ENCODE measurements at regions not wholly inside any gene's neighbourhood (a gene's known extent, or its start where the extent isn't known, plus 50 kb on each side); places are given as distances from the start of the nearest gene placed in this dataset.

DNA sequence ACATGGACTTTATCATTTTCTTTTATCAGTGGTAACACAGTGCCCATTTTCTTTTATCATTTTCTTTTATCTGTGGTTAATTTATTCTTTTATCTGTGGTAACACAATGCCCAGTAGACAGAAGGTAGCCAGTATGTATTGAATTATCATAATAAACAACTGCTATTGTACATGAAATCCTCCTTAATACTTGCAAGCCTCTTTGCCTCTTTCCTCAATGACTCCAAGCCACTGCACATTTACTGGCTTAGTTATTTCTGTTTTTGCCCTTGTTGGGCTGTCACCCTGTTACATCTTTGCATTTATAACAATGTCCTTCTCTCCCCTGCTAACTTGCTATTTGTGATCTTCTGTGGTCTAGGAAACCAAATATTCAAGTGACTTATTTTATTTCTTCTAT, 345.0 kb downstream of the ATP23 start:
- TF ChIP-seq POLR2A (IDR thresholded peaks at IDR 0.05; ENCODE audit: low read depth, low read length) (no peak), PAX5 (IDR thresholded peaks at IDR 0.05; ENCODE audit: insufficient read depth, low read length, severe bottlenecking) (no peak)
